Hepatocyte (in vitro differentiated cells): ENCODE measurements at regions not wholly inside any gene's neighbourhood (a gene's known extent, or its start where the extent isn't known, plus 50 kb on each side); places are given as distances from the start of the nearest gene placed in this dataset.

ENCODE experiments used
- DNase-seq: peaks from one replicate; pipeline ENCODE4 v3.0.0-alpha.2; 2016; ENCODE audit warnings: low spot score
- H2AFZ ChIP-seq: fragments of 200-600 bp; sonication (generic); 2 replicates; pipeline ENCODE4 v1.6.0; 2016; ENCODE audit warnings: antibody characterized with exemption, mild to moderate bottlenecking
- H3K27ac ChIP-seq: fragments of 200-600 bp; sonication (generic); 2 replicates; pipeline ENCODE4 v1.5.1; 2016; ENCODE audit warnings: mild to moderate bottlenecking
- H3K27me3 ChIP-seq: fragments of 200-600 bp; sonication (generic); 2 replicates; pipeline ENCODE4 v1.6.1; 2016
- H3K36me3 ChIP-seq: fragments of 200-600 bp; sonication (generic); replicated peaks from 2 replicates; pipeline ENCODE4 v1.5.1; 2016; ENCODE audit warnings: low read depth; ENCODE audit not compliant: insufficient read depth
- H3K4me1 ChIP-seq: fragments of 200-600 bp; sonication (generic); 2 replicates; pipeline ENCODE4 v1.5.1; 2016; ENCODE audit warnings: mild to moderate bottlenecking, moderate library complexity; ENCODE audit not compliant: insufficient read depth
- H3K4me2 ChIP-seq: fragments of 200-600 bp; sonication (generic); 2 replicates; pipeline ENCODE4 v1.6.0; 2016
- H3K4me3 ChIP-seq: fragments of 200-600 bp; sonication (generic); 2 replicates; pipeline ENCODE4 v1.5.1; 2016; ENCODE audit warnings: mild to moderate bottlenecking
- H3K79me2 ChIP-seq: fragments of 200-600 bp; sonication (generic); 2 replicates; pipeline ENCODE4 v1.6.0; 2017; ENCODE audit warnings: mild to moderate bottlenecking
- H3K9me2 ChIP-seq: fragments of 200-600 bp; sonication (generic); replicated peaks from 2 replicates; pipeline ENCODE4 v1.6.0; 2017; ENCODE audit warnings: mild to moderate bottlenecking; ENCODE audit not compliant: insufficient read depth
- H3K9me3 ChIP-seq: fragments of 200-600 bp; sonication (generic); 2 replicates; pipeline ENCODE4 v1.5.1; 2016; ENCODE audit warnings: low read depth, mild to moderate bottlenecking
- H4K20me1 ChIP-seq: fragments of 200-600 bp; sonication (generic); 2 replicates; pipeline ENCODE4 v1.6.0; 2016; ENCODE audit warnings: mild to moderate bottlenecking; ENCODE audit not compliant: insufficient read depth, poor library complexity, severe bottlenecking
- EZH2 ChIP-seq: fragments of 200-600 bp; sonication (generic); IDR thresholded peaks from 2 replicates; pipeline ENCODE4 v1.6.1; 2016; ENCODE audit warnings: antibody characterized with exemption, mild to moderate bottlenecking, borderline replicate concordance
- EZH2phosphoT487 ChIP-seq: fragments of 200-600 bp; sonication (generic); IDR thresholded peaks from one replicate; pipeline ENCODE4 v1.6.1; 2018; ENCODE audit warnings: antibody characterized with exemption, mild to moderate bottlenecking, low read depth, moderate library complexity; ENCODE audit not compliant: unreplicated experiment, severe bottlenecking
- WGBS: methylation state at CpG from one replicate; pipeline ENCODE4 v1.1.6; 2016; ENCODE audit warnings: low lambda C conversion rate; ENCODE audit errors: missing lambda C conversion rate; 5-methylcytosine and 5-hydroxymethylcytosine counted together
- TF ChIP-seq, protein P1 (sequence below): fragments of 200-600 bp; sonication (generic); IDR thresholded peaks from 2 replicates; pipeline ENCODE4 v1.5.1; 2016; ENCODE audit warnings: antibody characterized with exemption, mild to moderate bottlenecking; ENCODE audit not compliant: poor library complexity

DNA sequence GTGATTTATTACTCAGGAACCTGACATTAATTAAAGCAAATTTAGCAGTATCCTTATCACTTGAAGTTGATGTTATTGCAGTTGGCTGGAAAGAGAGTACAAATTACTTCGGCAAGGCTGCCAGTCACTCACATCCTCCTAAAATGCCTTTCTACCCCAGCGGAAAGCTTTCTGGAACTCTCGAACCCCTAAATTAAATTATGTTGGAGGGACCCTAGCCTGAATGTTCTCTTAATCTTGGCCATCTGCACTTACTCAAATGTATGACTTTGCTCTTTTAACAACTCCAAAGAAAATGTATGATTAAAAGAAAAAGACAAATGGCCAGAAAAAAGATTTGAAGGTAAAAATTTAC, 242.6 kb upstream of the USP25 start:
- Histone ChIP-seq H3K4me3 (no peak overlapping the region), H3K36me3 (no peaks in the 10 kb centered on the region), H3K9me2 (no peaks in the 10 kb centered on the region), H3K79me2 (no peaks in the 10 kb centered on the region), H3K27ac (no peak overlapping the region), H3K4me1 (no peaks in the 10 kb centered on the region), H4K20me1 (no peaks in the 10 kb centered on the region), H3K27me3 (no peaks in the 10 kb centered on the region), H3K9me3 (no peaks in the 10 kb centered on the region), H2AFZ (no peak overlapping the region), H3K4me2 (no peak overlapping the region)
- TF ChIP-seq, protein P1, sequence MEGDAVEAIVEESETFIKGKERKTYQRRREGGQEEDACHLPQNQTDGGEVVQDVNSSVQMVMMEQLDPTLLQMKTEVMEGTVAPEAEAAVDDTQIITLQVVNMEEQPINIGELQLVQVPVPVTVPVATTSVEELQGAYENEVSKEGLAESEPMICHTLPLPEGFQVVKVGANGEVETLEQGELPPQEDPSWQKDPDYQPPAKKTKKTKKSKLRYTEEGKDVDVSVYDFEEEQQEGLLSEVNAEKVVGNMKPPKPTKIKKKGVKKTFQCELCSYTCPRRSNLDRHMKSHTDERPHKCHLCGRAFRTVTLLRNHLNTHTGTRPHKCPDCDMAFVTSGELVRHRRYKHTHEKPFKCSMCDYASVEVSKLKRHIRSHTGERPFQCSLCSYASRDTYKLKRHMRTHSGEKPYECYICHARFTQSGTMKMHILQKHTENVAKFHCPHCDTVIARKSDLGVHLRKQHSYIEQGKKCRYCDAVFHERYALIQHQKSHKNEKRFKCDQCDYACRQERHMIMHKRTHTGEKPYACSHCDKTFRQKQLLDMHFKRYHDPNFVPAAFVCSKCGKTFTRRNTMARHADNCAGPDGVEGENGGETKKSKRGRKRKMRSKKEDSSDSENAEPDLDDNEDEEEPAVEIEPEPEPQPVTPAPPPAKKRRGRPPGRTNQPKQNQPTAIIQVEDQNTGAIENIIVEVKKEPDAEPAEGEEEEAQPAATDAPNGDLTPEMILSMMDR, result no peak
- TF ChIP-seq EZH2 (no peak), EZH2phosphoT487 (no peak)
- DNase-seq, result no peak
- WGBS, result 83% methylated on average over 3 of the region's 3 CpGs

DNA sequence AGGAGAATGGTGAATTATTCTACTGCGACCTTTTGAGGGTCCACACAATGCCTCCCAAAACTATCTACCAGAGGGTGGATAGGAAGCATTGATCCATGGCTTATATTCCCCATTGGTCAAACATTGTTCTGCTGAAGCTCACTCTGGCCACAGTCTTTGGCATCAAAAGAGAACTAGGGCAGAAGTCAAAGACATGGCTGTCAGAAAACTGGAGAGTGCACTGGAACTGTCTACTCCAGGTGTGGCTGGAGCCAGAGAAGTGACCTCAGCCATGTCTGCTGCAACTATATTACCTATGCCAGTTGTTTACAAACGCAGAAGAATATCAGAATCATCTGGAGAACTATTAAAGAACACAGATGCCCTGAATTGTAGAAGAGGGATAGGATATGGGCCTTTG, 238.7 kb upstream of the USP25 start:
- DNase-seq, result no peak
- Histone ChIP-seq H3K4me3 (no peak overlapping the region), H4K20me1 (no peaks in the 10 kb centered on the region), H3K36me3 (no peaks in the 10 kb centered on the region), H3K79me2 (no peaks in the 10 kb centered on the region), H2AFZ (no peak overlapping the region), H3K4me2 (no peak overlapping the region), H3K27ac (no peak overlapping the region), H3K27me3 (no peaks in the 10 kb centered on the region), H3K4me1 (peaks cover 14% of the 10 kb centered on the region), H3K9me2 (no peaks in the 10 kb centered on the region), H3K9me3 (no peaks in the 10 kb centered on the region)
- TF ChIP-seq EZH2phosphoT487, result no peak
- TF ChIP-seq EZH2, result no peak
- TF ChIP-seq, protein P1, result no peak
- WGBS, result 92% methylated on average over 2 of the region's 2 CpGs

DNA sequence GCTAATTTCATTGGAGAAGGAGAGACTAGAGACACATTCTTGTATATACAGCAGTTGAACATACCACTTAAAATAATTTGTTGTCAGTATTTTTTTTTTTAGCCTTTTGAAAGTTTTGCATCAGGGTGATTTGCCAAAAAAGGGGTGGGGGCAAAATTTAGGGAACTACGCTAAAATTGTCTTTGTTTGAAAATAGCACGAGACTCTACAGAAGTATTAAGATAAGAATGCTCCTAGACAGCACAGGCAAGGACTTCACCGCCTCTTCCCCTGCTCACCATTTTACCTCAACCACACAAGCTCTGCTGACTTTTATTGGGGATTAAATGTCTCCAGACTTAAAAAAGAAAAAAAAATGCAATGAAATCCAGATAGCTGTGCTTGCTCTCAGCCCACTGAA, 236.1 kb upstream of the USP25 start:
- peaks cover 14% of the 10 kb centered on the region for H3K4me1 ChIP-seq
- TF ChIP-seq, protein P1, result no peak
- TF ChIP-seq EZH2phosphoT487, result no peak
- no peak for TF ChIP-seq EZH2
- no peaks in the 10 kb centered on the region for H3K79me2 ChIP-seq
- H4K20me1 ChIP-seq, result no peaks in the 10 kb centered on the region
- H3K27ac ChIP-seq, result no peak overlapping the region
- peak overlapping the region; percentile 1 for H2AFZ ChIP-seq
- no peak overlapping the region for H3K4me3 ChIP-seq
- no peaks in the 10 kb centered on the region for H3K36me3 ChIP-seq
- no peak for DNase-seq
- 47% methylated on average over 3 of the region's 3 CpGs for WGBS
- H3K9me2 ChIP-seq, result no peaks in the 10 kb centered on the region
- H3K4me2 ChIP-seq, result peak overlapping the region; percentile 36
- H3K9me3 ChIP-seq, result no peaks in the 10 kb centered on the region
- H3K27me3 ChIP-seq, result no peaks in the 10 kb centered on the region

DNA sequence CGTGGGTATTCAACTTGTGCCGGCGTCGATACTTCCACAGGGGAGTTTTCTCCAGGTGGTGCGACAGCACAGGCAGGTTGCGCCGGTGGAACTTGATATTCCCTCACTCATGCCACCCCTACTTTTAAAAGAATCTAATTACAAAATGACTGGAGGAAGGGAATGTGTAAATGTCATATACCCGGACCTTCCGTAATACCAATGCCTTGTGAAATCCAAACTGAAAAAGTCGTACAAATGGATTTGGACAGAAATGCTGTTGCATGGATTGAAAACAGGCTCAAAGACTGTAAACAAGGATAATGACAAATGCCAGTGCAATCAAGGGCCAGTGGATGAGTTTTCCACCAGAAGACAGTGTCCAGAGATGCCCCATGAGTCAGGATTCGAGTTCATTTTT, 235.3 kb upstream of the USP25 start:
- 72% methylated on average over 11 of the region's 11 CpGs for WGBS
- no peaks in the 10 kb centered on the region for H3K79me2 ChIP-seq
- no peaks in the 10 kb centered on the region for H3K36me3 ChIP-seq
- no peaks in the 10 kb centered on the region for H3K9me2 ChIP-seq
- TF ChIP-seq, protein P1, result no peak
- TF ChIP-seq EZH2, result no peak
- TF ChIP-seq EZH2phosphoT487, result no peak
- no peak overlapping the region for H3K4me3 ChIP-seq
- no peaks in the 10 kb centered on the region for H4K20me1 ChIP-seq
- H2AFZ ChIP-seq, result no peak overlapping the region
- peaks cover 14% of the 10 kb centered on the region for H3K4me1 ChIP-seq
- H3K4me2 ChIP-seq, result peak overlapping the region; percentile 36
- no peak overlapping the region for H3K27ac ChIP-seq
- H3K27me3 ChIP-seq, result no peaks in the 10 kb centered on the region
- H3K9me3 ChIP-seq, result no peaks in the 10 kb centered on the region
- no peak for DNase-seq
